SK-N-MC (cell line): ENCODE measurements at regions not wholly inside any gene's neighbourhood (a gene's known extent, or its start where the extent isn't known, plus 50 kb on each side); places are given as distances from the start of the nearest gene placed in this dataset.

Experiments
- EZH2 ChIP-seq: fragments of 200-600 bp; sonication (generic); IDR thresholded peaks from one replicate; pipeline ENCODE4 v1.6.1; 2017; ENCODE audit warnings: antibody characterized with exemption
- POLR2AphosphoS5 ChIP-seq: IDR thresholded peaks from 2 replicates; pipeline ENCODE4 v1.6.1; 2012; ENCODE audit warnings: mild to moderate bottlenecking, low read depth, low read length, borderline replicate concordance

DNA sequence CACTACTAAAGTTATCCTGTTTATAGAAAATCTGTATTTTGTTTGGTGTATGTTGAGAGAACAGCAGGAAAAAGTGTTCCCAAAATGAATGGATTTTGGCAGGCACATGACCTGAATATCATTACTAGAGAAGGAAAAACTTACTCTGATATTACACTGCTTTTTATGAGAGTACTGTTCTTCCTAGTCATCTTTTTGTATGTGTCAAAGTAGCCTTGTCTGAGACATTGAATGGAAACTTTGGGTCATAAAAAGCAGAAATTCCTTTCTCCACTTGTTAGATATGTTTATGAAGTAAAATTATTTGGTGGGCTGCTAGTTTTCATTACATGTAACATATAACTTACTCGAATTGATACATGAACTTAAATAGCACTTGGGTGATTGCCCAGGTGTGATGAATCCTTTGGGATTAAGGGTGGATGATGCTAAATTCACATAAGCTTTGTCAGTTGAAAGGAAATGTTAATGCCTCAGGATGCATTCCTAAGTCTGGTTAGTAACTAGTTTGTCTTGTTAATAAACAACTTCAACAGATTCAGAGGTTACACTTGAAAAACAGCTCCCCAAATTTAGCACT, 206.7 kb downstream of the CENPW start:
- TF ChIP-seq EZH2 (no peak), POLR2AphosphoS5 (no peak)
